Superior temporal gyrus (tissue), 1 donor: ENCODE measurements at regions not wholly inside any gene's neighbourhood (a gene's known extent, or its start where the extent isn't known, plus 50 kb on each side); places are given as distances from the start of the nearest gene placed in this dataset.
A peak's percentile ranks its signal among the peaks of the same experiment; 100 is the strongest.

Experiments used
- DNase-seq: peaks from one replicate; pipeline ENCODE4 v3.0.0-alpha.2; 2016; ENCODE audit errors: extremely low spot score

DNA sequence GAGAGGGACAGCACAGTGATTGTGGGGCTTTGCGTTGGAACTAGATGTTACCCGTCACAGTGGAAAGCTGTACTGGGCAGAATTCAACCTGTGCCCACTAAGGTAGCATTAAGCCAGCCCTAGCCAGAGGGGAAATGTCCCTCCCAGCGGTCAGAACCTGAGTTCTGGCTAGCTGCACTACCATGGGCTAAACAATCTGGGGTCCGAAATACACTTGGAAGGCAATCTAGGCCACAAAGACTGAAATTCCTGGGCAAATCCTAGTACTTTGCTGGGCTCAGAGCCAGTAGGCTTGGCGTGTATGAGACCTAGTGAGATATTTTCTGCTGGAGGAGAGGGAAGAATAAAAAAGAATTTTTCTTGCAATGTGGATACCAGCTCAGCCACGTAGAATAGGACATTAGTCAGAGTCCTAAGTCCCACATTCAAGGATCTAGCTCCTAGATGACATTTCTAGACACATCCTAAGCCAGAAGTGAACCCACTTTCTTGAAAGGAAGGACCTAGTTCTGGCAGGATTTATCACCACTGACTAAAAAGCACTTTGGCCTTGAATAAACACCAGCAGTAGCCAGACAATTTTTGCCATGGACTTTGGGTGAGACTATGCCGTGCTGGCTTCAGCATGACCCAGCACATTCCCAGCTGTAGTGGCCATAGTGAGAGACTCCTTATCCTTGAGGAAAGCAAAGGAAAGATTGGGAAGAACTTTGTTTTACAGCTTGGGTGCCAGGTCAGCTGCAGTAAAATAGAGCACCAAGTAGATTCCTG lies 618.0 kb downstream of the BRINP1 start:
- no peak for DNase-seq

DNA sequence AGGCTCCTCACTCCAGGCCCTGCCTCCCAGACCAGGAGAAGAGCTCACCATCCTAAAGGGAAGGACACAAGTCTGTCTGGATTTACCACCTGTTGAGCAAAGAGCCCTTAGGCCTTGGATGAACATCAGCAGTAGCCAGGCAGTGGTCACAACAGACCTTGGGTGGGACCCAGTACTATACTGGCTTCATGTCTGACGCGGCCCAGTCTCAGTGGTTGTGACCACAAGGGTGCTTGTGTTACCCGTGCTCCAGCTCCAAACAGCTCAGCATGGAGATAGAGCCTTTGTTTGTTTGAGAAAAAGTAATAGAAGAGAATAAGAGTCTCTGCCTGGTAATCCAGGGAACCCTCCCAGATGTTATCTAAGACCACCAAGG lies 617.4 kb downstream of the BRINP1 start:
- no peak for DNase-seq

DNA sequence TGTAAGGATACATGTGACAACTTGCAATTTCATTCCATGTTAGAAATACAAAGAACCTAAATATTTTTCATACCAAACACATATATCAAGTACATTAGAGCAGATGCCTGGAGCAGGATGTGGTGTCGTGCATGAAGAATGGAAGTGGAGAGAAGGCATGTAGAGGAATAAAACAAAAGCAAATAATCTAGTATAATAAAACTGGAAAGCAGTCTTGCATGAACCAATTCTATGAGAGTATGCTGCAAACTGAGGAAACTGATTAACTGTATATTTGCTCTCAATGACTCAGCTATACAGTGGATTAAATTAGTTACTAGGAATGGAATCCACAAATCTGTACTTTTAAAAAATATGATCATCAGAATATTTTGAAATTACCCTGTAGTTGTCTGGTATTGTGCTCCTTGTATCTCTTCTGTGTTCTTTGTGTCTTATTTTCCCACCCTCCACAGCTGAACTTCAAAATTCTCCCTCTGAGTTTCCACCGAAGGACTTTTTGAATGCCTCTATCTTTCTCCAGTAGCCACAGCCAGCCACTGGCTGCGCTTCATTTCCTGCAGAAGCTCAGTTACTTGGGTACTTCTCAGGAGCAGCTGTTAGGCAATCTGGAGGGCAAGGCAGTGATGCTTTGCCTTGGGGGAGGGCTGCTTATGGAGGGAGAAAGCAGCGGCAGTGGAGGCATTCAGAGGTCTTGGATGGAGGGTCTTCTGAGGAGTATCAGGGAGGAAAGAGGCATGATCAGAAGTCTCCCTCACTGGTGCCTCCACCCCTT lies 608.0 kb downstream of the BRINP1 start:
- DNase-seq = no peak

DNA sequence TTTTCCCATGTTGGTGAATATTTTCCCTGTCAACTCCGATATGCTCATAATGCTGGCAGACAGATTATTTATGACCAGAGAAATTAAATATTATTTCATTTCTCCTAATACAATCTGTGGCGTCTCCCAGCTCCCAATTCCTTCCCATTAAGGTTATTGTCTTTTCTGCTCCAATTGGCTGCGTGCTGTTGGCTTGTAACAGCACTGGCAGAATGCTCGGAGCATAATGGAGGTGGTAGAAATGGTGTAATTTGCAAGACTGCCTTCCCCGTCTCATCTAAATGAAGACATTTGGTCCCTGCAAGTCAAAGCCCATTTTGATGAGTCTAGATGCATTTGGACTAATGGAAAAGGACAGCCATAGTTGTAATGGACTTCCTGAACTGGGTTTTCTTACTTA lies 601.7 kb downstream of the BRINP1 start:
- no peak for DNase-seq

DNA sequence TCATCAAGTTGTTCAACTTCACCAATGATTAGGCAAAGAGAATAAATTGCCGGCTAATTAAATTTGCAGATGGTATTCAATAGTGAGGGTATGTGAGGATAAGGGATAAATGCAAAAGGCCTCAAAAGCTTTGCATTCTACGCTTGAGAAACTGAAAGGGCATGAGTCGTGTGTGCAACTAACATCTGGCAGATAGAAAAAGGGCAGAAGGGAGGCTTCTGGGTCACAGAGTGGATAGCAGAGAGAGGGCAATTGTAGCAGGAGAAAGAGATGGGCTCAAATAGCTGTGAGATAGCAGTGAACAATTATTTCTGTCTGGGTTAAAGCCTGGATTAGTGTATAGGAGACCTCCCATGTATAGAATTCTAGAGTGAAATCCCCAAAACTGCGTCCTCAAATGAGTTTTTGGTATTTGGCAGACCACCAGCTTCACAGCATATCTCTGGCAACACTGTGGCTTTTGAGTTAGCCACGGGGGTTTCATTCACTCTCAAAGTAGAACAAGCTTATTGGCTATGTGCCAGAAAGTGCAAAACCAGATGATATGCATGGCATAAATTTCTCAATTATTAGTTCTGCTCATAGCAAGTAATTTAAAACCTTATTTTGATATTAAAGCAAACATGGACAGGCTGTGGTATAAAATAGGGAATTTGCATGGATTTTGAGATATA lies 586.3 kb downstream of the BRINP1 start:
- DNase-seq = no peak

DNA sequence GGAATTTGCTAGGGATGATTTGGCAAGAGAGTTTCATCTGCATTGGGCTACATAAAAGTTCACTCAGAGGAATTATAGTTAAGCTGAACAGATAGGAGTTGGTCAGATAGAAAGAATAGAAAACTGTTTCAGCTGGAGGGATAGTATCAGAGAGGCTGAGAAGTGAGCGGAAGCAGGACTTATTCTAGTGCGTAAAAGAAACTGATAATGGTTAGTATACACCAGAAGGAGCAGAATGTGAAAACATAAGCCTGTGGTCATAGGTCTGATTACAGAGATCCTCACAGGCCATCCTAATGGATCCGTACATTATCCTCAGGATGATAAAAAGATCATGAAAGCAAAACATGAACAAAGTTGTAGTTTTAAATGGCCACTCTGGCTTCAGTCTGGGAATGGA lies 585.2 kb downstream of the BRINP1 start:
- no peak for DNase-seq

DNA sequence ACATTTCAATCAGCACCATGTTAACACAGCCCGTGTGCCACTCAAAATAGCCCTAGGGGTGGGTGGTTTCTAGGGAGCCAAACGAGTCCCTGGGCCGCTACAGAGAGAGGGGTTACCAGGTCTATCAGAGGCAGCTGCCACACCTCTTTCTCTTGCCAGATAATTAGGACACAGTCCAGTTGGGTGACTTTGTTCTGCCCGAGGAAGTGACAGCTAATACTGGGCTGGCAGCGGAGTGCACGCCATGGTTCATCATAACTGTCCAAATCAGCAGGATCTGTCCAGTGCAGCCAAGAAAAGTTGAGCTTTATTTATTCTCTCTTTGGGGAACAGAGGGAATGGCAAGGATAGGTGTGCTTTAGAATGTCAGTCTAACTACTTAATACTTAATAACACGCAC lies 583.8 kb downstream of the BRINP1 start:
- DNase-seq = no peak

DNA sequence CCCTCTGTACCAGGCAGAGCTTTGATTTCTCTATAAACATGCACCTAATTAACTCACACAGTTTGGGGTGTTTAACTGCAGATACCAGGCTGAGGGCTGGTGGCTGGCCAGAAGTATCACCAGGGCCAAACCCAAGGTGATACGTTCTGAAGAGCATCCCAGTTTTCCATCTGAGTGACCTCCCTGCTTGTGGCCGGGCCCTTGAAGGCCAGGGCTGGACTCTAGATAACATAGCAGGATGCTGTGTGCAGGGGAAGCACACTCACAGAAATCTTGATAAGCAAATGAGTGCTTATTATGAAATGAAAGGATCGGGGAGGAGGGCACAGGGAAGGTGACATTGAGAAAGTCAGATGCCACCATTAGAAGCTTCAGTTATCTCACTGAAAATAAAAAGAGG lies 582.4 kb downstream of the BRINP1 start:
- DNase-seq = no peak

DNA sequence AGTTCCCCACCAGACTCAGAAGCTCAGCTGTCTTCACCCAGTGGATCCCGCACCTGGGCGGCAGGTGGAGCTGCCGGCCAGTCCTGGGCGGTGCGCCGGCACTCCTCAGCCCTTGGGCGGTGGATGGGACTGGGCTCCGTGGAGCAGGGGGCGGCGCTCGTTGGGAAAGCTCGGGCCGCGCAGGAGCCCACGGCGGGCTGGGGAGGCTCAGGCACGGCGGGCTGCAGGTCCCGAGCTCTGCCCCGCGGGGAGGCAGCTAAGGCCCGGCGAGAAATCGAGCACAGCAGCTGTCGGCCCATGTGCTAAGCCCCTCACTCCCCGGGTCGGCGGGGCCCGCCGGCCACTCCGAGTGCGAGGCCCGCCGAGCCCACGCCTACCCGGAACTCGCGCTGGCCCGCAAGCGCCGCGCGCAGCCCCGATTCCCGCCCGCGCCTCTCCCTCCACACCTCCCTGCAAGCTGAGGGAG lies 560.0 kb downstream of the BRINP1 start:
- DNase-seq = no peak

DNA sequence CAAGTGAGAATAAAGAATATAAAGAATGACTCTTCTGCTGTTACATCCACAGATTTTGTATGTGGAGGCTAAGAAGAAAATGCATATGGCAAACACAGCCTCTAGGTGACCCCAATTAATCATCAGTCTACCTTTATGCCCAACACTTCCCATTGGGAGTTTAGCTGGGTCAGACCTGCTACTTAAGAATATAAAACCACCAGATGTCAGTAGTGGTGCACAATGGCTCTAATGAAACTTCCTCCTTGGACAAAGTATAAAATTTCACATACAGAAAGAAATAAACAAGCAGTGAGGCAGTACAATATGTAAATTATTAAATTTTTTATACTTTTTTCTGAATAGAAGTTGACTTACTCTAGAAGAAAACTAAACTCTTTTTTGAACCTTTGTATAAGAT lies 539.9 kb downstream of the BRINP1 start:
- DNase-seq = peak; percentile 21

DNA sequence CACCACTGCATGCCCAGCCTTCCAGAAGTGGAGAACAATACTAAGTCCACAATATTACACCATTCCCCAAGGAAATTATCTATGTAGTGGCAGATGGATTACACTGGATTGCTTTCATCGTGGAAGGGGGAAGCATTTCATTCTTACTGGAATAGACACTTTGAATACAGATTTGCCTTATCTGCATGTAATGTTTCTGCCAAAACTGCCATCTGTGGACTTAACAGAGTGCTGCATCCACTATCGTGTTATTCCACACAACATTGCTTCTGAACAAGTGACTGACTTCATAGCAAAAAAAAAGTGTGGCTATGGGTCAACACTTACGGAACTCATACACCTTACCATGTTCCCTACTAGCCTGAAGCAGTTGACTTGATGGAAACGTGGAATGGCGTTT lies 536.9 kb downstream of the BRINP1 start:
- no peak for DNase-seq

DNA sequence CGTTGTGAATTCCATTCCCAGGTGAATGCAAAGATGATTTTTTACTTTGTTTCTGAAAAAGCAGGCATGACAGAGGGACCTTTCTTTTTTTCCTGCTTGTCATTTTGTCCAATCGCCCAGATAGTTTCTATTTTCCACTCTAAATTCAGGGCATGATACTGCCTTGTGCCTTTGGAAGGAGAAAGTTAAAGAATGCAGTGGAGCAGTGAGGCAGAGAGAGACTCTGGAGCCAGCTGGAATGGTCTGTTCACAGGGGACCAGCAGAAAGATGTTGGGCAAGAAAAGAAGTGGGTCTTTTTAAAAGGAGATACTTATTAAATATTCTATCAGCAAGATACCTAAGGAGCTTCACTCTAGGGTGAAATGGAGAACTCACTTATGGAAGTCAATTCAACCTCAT lies 532.3 kb downstream of the BRINP1 start:
- no peak for DNase-seq

DNA sequence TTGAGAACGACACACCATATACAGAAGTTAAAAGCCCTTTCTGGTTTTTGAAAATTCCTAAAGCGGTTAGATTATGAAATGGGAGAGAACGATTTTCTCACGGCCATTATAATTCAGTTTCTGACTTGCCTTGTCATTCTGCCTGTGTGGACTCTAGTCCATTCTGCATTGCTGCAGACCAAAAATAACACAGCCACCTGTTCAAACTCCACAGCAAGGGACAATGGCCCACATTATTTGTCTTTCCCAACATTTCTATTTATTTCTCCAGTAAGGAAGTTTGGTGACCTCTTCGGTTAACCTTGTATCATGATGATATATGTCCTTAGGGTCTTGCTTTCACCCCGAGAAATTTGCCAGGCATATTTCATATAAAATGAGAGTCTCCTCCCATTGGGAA lies 497.7 kb downstream of the BRINP1 start:
- DNase-seq = no peak

DNA sequence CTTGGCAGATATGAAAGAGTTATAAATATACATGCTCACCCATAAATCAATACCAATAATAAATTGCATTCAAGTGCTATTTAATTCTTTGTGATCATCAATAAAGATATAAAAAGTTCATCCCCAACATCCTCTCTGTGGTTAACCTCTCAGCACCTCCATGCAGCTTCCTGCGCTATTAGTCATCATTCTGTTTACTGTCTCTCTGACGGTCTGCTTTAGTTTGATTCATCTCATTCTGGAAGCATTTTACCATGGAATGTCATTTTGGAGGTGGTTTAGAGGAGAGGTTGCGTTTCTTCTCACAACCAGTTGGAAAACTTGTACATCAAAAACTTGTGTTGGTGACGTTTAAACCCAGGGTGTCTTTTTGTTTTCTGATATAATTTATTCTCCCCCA lies 486.6 kb downstream of the BRINP1 start:
- DNase-seq = no peak

DNA sequence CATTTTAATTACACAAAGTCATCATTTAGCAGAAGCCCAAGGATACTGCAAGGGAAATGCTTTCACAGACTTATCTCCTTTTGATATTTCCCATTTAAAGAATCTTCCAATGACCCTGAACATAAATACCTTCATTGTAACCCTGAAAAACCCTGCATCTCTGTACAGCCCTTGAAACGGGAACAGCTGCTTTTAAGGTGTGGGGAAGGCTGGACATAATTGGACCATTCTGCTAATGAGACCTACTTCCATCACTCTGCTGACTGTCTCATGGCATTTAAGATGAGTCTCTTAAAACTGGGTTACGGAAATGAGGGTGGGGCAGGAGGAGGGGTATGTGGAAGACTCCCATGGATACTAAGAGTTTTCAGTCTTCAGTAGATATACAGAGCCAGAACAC lies 485.8 kb downstream of the BRINP1 start:
- no peak for DNase-seq

DNA sequence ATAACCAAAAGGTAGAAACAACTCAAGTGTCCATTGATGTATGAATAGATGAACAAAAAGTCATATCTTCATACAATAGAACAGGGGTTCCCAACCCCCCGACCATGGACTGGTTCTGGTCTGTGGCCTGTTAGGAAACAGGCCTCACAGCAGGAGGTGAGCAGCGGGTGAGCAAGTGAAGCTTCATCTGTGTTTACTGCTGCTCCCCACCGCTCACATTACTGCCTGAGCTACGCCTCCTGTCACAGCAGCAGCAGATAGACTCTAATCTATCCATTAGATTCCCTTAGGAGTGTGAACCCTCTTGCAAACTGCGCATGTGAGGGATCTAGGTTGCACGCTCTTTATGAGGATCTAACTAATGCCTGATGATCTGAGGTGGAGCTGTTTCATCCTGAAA lies 478.0 kb downstream of the BRINP1 start:
- DNase-seq = no peak

DNA sequence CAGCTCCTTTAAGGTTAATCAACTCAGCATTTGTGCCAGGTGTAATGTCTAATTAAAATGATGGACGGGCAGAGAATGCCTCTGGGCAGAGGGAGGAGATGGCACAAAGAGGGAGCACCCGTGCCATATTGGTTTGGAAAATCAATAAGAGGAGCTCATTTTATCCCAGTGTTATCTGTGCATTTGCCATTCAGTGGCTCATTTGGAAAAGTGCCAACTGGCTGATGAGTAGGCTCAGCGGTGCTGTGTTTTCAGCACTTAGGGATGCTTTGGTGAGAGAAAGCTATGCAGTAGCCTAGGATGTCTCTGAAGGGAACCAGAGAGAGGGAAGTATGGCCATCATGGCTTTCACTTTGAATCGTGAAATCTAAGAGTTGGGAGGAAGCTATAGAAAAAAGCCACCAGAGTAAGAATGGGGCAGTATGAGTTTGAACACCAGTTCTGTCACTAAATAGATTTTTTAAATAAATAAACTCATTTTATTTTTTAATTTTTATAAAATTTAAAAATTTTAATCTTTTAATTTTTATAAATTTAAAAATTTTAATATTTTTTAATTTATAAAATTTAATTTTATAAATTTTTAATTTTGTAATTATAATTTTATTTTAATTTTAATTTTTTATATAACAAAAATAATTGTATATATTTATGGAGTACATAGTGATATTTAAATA lies 472.8 kb downstream of the BRINP1 start:
- peak; percentile 21 for DNase-seq

DNA sequence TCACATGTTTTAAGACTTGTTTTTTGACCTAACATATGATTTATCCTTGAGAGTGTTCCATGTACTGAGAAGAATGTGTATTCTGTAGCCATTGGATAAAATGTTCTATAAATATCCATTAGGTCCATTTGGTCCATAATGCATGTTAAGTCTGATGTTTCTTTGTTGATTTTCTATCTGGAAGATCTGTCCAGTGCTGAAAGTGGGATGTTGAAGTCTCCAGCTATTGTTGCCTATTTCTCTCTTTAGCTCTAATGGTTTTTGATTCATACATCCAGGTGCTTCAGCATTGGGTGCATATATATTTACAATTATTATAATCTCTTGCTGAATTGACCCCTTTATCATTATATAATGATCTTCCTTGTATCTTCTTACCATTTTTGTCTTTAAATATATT lies 451.1 kb downstream of the BRINP1 start:
- no peak for DNase-seq

DNA sequence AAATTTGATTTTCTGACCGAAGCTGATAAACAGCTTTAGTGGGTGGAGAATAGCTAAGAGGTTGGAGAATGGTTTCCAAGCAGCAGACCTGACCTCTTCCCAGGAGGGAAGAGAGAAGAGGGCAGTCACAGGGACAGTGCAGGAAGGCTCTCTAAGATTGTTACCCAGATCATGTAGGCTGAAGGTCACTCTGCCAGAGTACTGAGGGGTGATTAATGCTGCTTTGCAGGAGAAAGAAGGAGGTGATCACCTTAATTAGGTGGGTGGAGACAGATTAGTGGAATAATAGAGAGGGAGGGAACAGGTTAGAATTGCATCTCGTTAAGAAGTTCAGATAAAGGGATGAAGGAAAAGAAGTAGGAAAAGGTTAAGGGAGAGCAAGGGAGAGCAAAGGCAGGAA lies 440.5 kb downstream of the BRINP1 start:
- no peak for DNase-seq

DNA sequence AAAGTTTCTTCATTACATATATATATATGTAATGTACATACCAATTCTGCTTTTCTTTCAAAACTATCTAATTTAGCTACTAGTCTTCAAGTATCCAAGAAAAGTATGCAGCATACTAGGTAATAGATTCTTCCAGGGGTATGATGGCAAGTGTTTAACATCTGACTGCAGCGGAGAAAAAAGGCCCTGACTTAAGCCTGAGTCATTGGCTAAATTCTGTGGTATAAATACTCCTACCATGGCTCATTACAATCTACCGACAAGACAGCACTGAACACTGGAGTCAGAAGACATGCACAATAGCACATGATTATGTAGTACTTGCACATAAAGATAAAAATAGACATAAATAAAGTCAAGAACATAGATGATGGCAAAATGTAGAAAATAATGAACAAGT lies 439.9 kb downstream of the BRINP1 start:
- no peak for DNase-seq

DNA sequence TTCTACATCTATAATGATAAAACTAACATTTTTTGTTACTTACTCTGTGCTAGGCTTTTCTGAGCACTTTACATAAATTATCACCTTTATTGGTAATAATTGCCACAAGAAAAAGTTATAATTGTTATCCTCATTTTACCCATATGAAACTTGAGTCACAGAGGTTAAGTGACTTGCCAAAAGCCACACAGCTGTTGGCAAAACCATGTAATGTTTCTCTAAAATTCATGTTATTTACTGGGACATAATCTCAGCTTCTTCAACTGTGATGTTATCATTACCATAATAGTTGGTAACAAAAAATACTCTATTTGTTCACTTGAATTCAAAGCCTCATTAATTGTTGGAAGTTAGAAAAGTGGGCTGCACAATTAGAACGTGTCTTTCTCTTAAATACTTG lies 437.3 kb downstream of the BRINP1 start:
- no peak for DNase-seq

DNA sequence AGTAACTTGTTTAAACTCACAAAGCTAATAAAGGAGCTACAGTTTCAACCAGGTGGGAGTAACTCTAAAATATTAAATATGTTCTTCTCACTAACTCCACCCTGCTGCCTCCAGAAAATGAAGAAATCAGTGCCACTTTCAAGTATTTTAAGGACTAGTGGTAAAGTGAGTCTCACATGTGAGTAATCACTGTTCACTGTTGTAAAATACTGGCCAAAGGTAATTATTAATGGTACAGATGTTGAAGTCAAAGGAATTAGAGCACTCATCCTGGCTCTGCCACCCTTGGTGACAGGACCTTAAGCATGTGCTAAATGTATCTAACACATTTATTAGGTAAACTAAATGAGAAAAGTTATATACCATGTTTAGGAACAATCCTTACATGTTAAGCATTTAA lies 430.7 kb downstream of the BRINP1 start:
- no peak for DNase-seq
